IMR-90 (cell line): ENCODE measurements at regions not wholly inside any gene's neighbourhood (a gene's known extent, or its start where the extent isn't known, plus 50 kb on each side); places are given as distances from the start of the nearest gene placed in this dataset.

Experiments
- MXI1 ChIP-seq: IDR thresholded peaks from 2 replicates; pipeline ENCODE4 v1.6.1; 2012; ENCODE audit warnings: low read depth, mild to moderate bottlenecking, low read length, moderate library complexity, borderline replicate concordance
- TF ChIP-seq, protein P1 (sequence below): conservative IDR thresholded peaks from 2 replicates; pipeline ENCODE4 v1.5.1; 2012; ENCODE audit warnings: mild to moderate bottlenecking, low read depth, low read length, improper control_type of control experiment

DNA sequence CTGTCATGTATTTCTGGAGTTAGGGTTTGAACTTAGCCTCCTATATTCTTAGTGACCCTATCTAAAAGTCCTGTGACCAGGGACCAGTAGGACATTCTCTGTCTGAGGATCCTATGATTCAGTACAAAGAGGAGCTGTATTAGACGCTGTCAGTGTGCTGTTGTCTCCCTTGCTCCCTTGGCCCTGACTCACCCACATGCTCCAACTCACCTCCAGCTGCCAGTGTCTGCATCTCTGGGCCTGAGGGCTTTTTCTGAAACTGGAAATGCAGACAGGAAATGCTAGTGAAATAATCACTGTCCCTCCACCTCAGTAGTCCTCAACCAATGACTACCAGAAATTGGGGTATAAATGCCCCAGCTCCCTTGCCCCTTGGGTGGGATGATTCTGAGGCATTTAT, 535.3 kb upstream of the RPS6KA3 start:
- TF ChIP-seq, protein P1, sequence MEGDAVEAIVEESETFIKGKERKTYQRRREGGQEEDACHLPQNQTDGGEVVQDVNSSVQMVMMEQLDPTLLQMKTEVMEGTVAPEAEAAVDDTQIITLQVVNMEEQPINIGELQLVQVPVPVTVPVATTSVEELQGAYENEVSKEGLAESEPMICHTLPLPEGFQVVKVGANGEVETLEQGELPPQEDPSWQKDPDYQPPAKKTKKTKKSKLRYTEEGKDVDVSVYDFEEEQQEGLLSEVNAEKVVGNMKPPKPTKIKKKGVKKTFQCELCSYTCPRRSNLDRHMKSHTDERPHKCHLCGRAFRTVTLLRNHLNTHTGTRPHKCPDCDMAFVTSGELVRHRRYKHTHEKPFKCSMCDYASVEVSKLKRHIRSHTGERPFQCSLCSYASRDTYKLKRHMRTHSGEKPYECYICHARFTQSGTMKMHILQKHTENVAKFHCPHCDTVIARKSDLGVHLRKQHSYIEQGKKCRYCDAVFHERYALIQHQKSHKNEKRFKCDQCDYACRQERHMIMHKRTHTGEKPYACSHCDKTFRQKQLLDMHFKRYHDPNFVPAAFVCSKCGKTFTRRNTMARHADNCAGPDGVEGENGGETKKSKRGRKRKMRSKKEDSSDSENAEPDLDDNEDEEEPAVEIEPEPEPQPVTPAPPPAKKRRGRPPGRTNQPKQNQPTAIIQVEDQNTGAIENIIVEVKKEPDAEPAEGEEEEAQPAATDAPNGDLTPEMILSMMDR: no peak
- TF ChIP-seq MXI1: no peak
